Hepatocyte (in vitro differentiated cells): ENCODE measurements at regions not wholly inside any gene's neighbourhood (a gene's known extent, or its start where the extent isn't known, plus 50 kb on each side); places are given as distances from the start of the nearest gene placed in this dataset.

ENCODE experiments used
- EZH2phosphoT487 ChIP-seq: fragments of 200-600 bp; sonication (generic); IDR thresholded peaks from one replicate; pipeline ENCODE4 v1.6.1; 2018; ENCODE audit warnings: antibody characterized with exemption, mild to moderate bottlenecking, low read depth, moderate library complexity; ENCODE audit not compliant: unreplicated experiment, severe bottlenecking
- TF ChIP-seq, protein P1 (sequence below): fragments of 200-600 bp; sonication (generic); IDR thresholded peaks from 2 replicates; pipeline ENCODE4 v1.5.1; 2016; ENCODE audit warnings: antibody characterized with exemption, mild to moderate bottlenecking; ENCODE audit not compliant: poor library complexity

DNA sequence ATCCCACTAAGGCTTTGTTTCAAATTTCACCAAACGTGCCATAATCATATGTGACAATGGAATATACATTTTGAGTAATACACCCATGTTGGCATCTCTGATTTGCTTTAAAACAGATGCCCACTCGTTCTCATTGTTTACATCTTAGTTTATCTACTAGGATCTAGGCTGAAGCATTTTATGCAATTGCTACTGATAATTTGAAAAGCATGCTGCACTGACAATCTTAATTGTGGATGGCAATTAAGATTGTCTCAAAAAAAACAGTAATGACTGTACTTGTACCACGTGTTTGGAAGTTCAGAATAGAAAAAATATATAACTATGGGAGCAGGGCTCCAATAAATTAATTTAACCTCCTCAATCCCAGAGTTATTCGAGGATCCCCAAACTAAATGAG, 136.8 kb downstream of the CRPPA start:
- TF ChIP-seq, protein P1, sequence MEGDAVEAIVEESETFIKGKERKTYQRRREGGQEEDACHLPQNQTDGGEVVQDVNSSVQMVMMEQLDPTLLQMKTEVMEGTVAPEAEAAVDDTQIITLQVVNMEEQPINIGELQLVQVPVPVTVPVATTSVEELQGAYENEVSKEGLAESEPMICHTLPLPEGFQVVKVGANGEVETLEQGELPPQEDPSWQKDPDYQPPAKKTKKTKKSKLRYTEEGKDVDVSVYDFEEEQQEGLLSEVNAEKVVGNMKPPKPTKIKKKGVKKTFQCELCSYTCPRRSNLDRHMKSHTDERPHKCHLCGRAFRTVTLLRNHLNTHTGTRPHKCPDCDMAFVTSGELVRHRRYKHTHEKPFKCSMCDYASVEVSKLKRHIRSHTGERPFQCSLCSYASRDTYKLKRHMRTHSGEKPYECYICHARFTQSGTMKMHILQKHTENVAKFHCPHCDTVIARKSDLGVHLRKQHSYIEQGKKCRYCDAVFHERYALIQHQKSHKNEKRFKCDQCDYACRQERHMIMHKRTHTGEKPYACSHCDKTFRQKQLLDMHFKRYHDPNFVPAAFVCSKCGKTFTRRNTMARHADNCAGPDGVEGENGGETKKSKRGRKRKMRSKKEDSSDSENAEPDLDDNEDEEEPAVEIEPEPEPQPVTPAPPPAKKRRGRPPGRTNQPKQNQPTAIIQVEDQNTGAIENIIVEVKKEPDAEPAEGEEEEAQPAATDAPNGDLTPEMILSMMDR, result no peak
- TF ChIP-seq EZH2phosphoT487, result no peak
